K562 (cell line): ENCODE measurements at regions not wholly inside any gene's neighbourhood (a gene's known extent, or its start where the extent isn't known, plus 50 kb on each side); places are given as distances from the start of the nearest gene placed in this dataset.

Experiments
- ATAC-seq: fragments of 200-7000 bp; cut with Tn5 transposase; 3 replicates; pipeline ENCODE4 v1.9.1; 2020; ENCODE audit warnings: moderate library complexity
- BruUV-seq: library from RNA; stranded (reverse); fragments of 400-500 nt; replicated peaks from 2 replicates; lab custom pipeline; 2021; lab: Mats Ljungman, UMichigan
- CTCF ChIA-PET: fragments of 300-600 bp; formaldehyde crosslinking; extraction: SDS; loops from one replicate; lab custom pipeline; 2021; ENCODE audit warnings: low intra/inter-chr PET ratio; lab: Yijun Ruan, JAX
- POLR2A ChIA-PET: fragments of 300-600, 350-650 bp; sonication (Branson Sonifier 250); formaldehyde crosslinking; extraction: SDS; loops from one replicate; lab custom pipeline; 2021; ENCODE audit warnings: antibody characterized with exemption, inconsistent platforms; lab: Yijun Ruan, JAX
- DNase-seq, 4 experiments: peaks; one replicate each; pipeline versions ENCODE4 v3.0.0 to v3.0.0-alpha.2; 2011 to 2018; ENCODE audit warnings: low spot score in 3 of 4, mixed read lengths in 3 of 4; ENCODE audit errors: extremely low read depth in 1 of 4
- FAIRE-seq: peaks from 2 replicates; lab custom pipeline; 2011; peaks lifted over from hg19 to GRCh38; lab: Jason Lieb, UNC
- H2AFZ ChIP-seq: 2 replicates; pipeline ENCODE4 v1.6.0; 2011; ENCODE audit warnings: low read depth, low read length, control low read depth, inconsistent platforms
- H3K27ac ChIP-seq: fragments of 200-600 bp; 3 replicates; pipeline ENCODE4 v1.8.0; 2011; ENCODE audit warnings: low read depth, mild to moderate bottlenecking, control low read depth, inconsistent platforms, low read length, moderate library complexity, mixed read lengths; ENCODE audit errors: extremely low read depth
- H3K27me3 ChIP-seq, 2 experiments: fragments of 300-600 bp in 1 of 2; 2 replicates in 1 of 2; 3 replicates in 1 of 2; pipeline versions ENCODE4 v1.6.0 to v1.8.0; 2011; ENCODE audit warnings: inconsistent platforms in 2 of 2, low read length in 2 of 2, mild to moderate bottlenecking in 1 of 2, mixed read lengths in 1 of 2, moderate library complexity in 1 of 2; ENCODE audit not compliant: control insufficient read depth in 2 of 2, insufficient read depth in 2 of 2
- H3K36me3 ChIP-seq: fragments of 300-600 bp; 3 replicates; pipeline ENCODE4 v1.8.0; 2011; ENCODE audit warnings: mild to moderate bottlenecking, low read length, inconsistent platforms; ENCODE audit not compliant: control insufficient read depth, insufficient read depth
- H3K4me1 ChIP-seq, 2 experiments: fragments of 200-600 bp in 1 of 2; replicated peaks in 1 of 2; 2 replicates in 1 of 2; 3 replicates in 1 of 2; pipeline versions ENCODE4 v1.5.1 to v1.8.0; 2011; ENCODE audit warnings: inconsistent platforms in 2 of 2, low read length in 2 of 2, mild to moderate bottlenecking in 1 of 2, mixed read lengths in 1 of 2, moderate library complexity in 1 of 2; ENCODE audit not compliant: control insufficient read depth in 2 of 2, insufficient read depth in 2 of 2
- H3K4me2 ChIP-seq: 2 replicates; pipeline ENCODE4 v1.6.1; 2011; ENCODE audit warnings: low read length, control low read depth, inconsistent platforms, mixed read lengths; ENCODE audit not compliant: insufficient read depth
- H3K4me3 ChIP-seq: fragments of 200-600 bp; sonication (generic), shearing (Covaris generic); 2 replicates; pipeline ENCODE4 v1.5.1; 2016; ENCODE audit warnings: control low read depth, inconsistent platforms
- H3K79me2 ChIP-seq: fragments of 200-600 bp; 3 replicates; pipeline ENCODE4 v1.8.0; 2011; ENCODE audit warnings: low read length, inconsistent platforms; ENCODE audit not compliant: control insufficient read depth, insufficient read depth
- H3K9ac ChIP-seq, 2 experiments: 2 replicates each; pipeline versions ENCODE4 v1.6.0 to v1.6.1; 2011; ENCODE audit warnings: low read depth in 2 of 2, low read length in 2 of 2, control low read depth in 1 of 2, inconsistent platforms in 1 of 2, mild to moderate bottlenecking in 1 of 2, mixed read lengths in 1 of 2; ENCODE audit not compliant: insufficient read depth in 1 of 2
- H3K9me1 ChIP-seq: one replicate; pipeline ENCODE4 v1.6.0; 2011; ENCODE audit warnings: inconsistent platforms, mild to moderate bottlenecking, low read length, moderate library complexity; ENCODE audit not compliant: control insufficient read depth, insufficient read depth
- H3K9me3 ChIP-seq: replicated peaks from 2 replicates; pipeline ENCODE4 v1.5.1; 2011; ENCODE audit warnings: low read depth, low read length, inconsistent platforms; ENCODE audit not compliant: control insufficient read depth, insufficient read depth
- H4K20me1 ChIP-seq: replicated peaks from 2 replicates; pipeline ENCODE4 v1.6.1; 2011; ENCODE audit warnings: low read length, inconsistent platforms, mixed read lengths; ENCODE audit not compliant: control insufficient read depth, insufficient read depth
- EGR1 ChIP-seq: fragments of 450-650 bp; conservative IDR thresholded peaks from 2 replicates; pipeline ENCODE4 v1.6.1; 2017; ENCODE audit warnings: mild to moderate bottlenecking
- ETV6 ChIP-seq, 3 experiments: fragments of 150-350 bp in 1 of 3; sonication (generic) in 1 of 3; formaldehyde crosslinking in 1 of 3; IDR thresholded peaks; 2 replicates each; pipeline versions ENCODE4 v1.6.1 to v1.8.0; 2014 to 2022; ENCODE audit warnings: borderline replicate concordance in 2 of 3, low read depth in 2 of 3, antibody characterized with exemption in 1 of 3, low read length in 1 of 3, mild to moderate bottlenecking in 1 of 3, missing genetic modification reagents in 1 of 3
- FOXJ3 ChIP-seq: sonication (generic); formaldehyde crosslinking; IDR thresholded peaks from 2 replicates; pipeline ENCODE4 v1.4.0; 2020; ENCODE audit warnings: mild to moderate bottlenecking, missing genetic modification reagents
- FOXK2 ChIP-seq, 2 experiments: fragments of 450-650 bp; IDR thresholded peaks in 1 of 2; conservative IDR thresholded peaks in 1 of 2; 2 replicates each; pipeline ENCODE4 v1.6.1; 2016; ENCODE audit warnings: low read depth in 2 of 2, mild to moderate bottlenecking in 1 of 2
- JUN ChIP-seq, 2 experiments: sonication (generic) in 1 of 2; formaldehyde crosslinking in 1 of 2; IDR thresholded peaks; 2 replicates each; pipeline versions ENCODE4 v1.6.1 to v1.8.0; 2012 to 2022; ENCODE audit warnings: borderline replicate concordance in 2 of 2, mild to moderate bottlenecking in 2 of 2, improper control_type of control experiment in 1 of 2, low read depth in 1 of 2, low read length in 1 of 2, missing genetic modification reagents in 1 of 2
- MAFK ChIP-seq: IDR thresholded peaks from 2 replicates; pipeline ENCODE4 v1.6.1; 2011; ENCODE audit warnings: low read length, improper control_type of control experiment
- POLR2H ChIP-seq: IDR thresholded peaks from 2 replicates; pipeline ENCODE4 v1.6.1; 2016; ENCODE audit warnings: missing genetic modification characterization, low read depth, mild to moderate bottlenecking, control low read depth, missing compliant biosample characterization, moderate library complexity
- RBFOX2 ChIP-seq: fragments of 200-400 bp; formaldehyde crosslinking; IDR thresholded peaks from 2 replicates; pipeline ENCODE4 v1.6.1; 2017; ENCODE audit warnings: low read depth, mild to moderate bottlenecking, low read length, moderate library complexity
- SNRNP70 ChIP-seq: fragments of 200-400 bp; formaldehyde crosslinking; optimal IDR thresholded peaks from 2 replicates; pipeline ENCODE3; 2017; ENCODE audit warnings: low read depth, low read length
- TAL1 ChIP-seq: fragments of 450-650 bp; IDR thresholded peaks from 2 replicates; pipeline ENCODE4 v1.6.1; 2016; ENCODE audit warnings: mild to moderate bottlenecking
- YBX1 ChIP-seq: fragments of 450-650 bp; IDR thresholded peaks from 2 replicates; pipeline ENCODE4 v1.7.1; 2016; ENCODE audit warnings: mild to moderate bottlenecking
- ZNF347 ChIP-seq: fragments of 450-650 bp; formaldehyde crosslinking; IDR thresholded peaks from 2 replicates; pipeline ENCODE4 v1.4.0; 2020; ENCODE audit warnings: low read depth, mild to moderate bottlenecking, moderate library complexity
- ZNF583 ChIP-seq: fragments of 250-450 bp; sonication (Bioruptor Pico); IDR thresholded peaks from 2 replicates; pipeline ENCODE4 v1.4.0; 2020
- ZNF644 ChIP-seq: fragments of 200-800 bp; sonication (Bioruptor generic); IDR thresholded peaks from 2 replicates; pipeline ENCODE4 v1.6.1; 2016; ENCODE audit warnings: low read depth, missing genetic modification characterization, missing compliant biosample characterization
- ZNF75A ChIP-seq: fragments of 450-650 bp; formaldehyde crosslinking; IDR thresholded peaks from 2 replicates; pipeline ENCODE4 v1.4.0; 2020; ENCODE audit warnings: mild to moderate bottlenecking
- ZNF830 ChIP-seq: fragments of 250-450 bp; sonication (Bioruptor Pico); IDR thresholded peaks from 2 replicates; pipeline ENCODE4 v1.5.0; 2021; ENCODE audit warnings: mild to moderate bottlenecking
- WGBS: fragments of 100-300 bp; shearing (Covaris generic); methylation state at CpG from one replicate; pipeline ENCODE4 v1.1.6; 2016; ENCODE audit warnings: low coverage, mixed read lengths; ENCODE audit not compliant: insufficient coverage; ENCODE audit errors: missing lambda C conversion rate; 5-methylcytosine and 5-hydroxymethylcytosine counted together
- in situ Hi-C: fragments of 300-500 bp; cut with MboI; formaldehyde crosslinking; loops from 4 replicates; pipeline ENCODE4 v1.15.0; 2018; ENCODE audit warnings: inconsistent platforms, mixed read lengths
- intact Hi-C: fragments of 100-400 bp; cut with micrococcal nuclease; formaldehyde crosslinking; loops from 2 replicates; pipeline ENCODE4 v1.14.2; 2022
- TF ChIP-seq, protein P1 (sequence below): fragments of 250-450 bp; sonication (Bioruptor Pico); IDR thresholded peaks from 2 replicates; pipeline ENCODE4 v1.5.0; 2020; ENCODE audit warnings: mild to moderate bottlenecking

GRCh38 chr1:83800066-83800465 is 198.9 kb downstream of the TTLL7 start (continued):
- TF ChIP-seq ZNF830 (CRISPR knock-in tag) (no peak), ZNF75A (CRISPR knock-in tag) (no peak), TAL1 (no peak), POLR2H (tag) (no peak), JUN (IDR thresholded peaks at IDR 0.05; ENCODE audit: borderline replicate concordance, low read depth, low read length) (no peak), JUN (CRISPR knock-in tag; IDR thresholded peaks at IDR 0.05; ENCODE audit: borderline replicate concordance) (no peak), YBX1 (no peak), ZNF583 (no peak), FOXJ3 (CRISPR knock-in tag) (no peak), FOXK2 (conservative IDR thresholded peaks at IDR 0.05 in 1 of 2, IDR thresholded peaks at IDR 0.05 in 1 of 2; ENCODE audit: low read depth in 2 of 2) (no peak)
- TF ChIP-seq, protein P1, sequence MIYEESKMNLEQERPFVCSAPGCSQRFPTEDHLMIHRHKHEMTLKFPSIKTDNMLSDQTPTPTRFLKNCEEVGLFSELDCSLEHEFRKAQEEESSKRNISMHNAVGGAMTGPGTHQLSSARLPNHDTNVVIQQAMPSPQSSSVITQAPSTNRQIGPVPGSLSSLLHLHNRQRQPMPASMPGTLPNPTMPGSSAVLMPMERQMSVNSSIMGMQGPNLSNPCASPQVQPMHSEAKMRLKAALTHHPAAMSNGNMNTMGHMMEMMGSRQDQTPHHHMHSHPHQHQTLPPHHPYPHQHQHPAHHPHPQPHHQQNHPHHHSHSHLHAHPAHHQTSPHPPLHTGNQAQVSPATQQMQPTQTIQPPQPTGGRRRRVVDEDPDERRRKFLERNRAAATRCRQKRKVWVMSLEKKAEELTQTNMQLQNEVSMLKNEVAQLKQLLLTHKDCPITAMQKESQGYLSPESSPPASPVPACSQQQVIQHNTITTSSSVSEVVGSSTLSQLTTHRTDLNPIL (CRISPR knock-in tag) = no peak
- TF ChIP-seq, all 486 proteins: peak for 0

- DNase-seq (no peak), ATAC-seq (no peak), FAIRE-seq (no peak)
- intact Hi-C loops (no loop called here), in situ Hi-C loops (no loop called here)
- Histone ChIP-seq H3K9me3 (no peaks in the 10 kb centered on the region), H3K4me1 (no peaks in the 10 kb centered on the region), H3K27me3 (no peaks in the 10 kb centered on the region), H3K27ac (no peak overlapping the region), H3K36me3 (no peaks in the 10 kb centered on the region), H3K9ac (no peak overlapping the region), H2AFZ (no peak overlapping the region), H3K4me3 (no peak overlapping the region), H3K4me2 (no peak overlapping the region), H3K9me1 (no peaks in the 10 kb centered on the region), H3K79me2 (no peaks in the 10 kb centered on the region), H4K20me1 (no peaks in the 10 kb centered on the region)
- WGBS = 0% methylated on average over 1 of the region's 1 CpG
- TF ChIP-seq EGR1 (no peak), ETV6 (IDR thresholded peaks at IDR 0.05; ENCODE audit: borderline replicate concordance in 1 of 2, low read depth in 2 of 2, low read length in 1 of 2) (no peak), ETV6 (CRISPR knock-in tag; IDR thresholded peaks at IDR 0.05; ENCODE audit: borderline replicate concordance) (no peak), SNRNP70 (no peak), ZNF644 (tag) (no peak), MAFK (no peak), RBFOX2 (no peak), ZNF347 (CRISPR knock-in tag) (no peak)
- no TSS peak for BruUV-seq
- POLR2A ChIA-PET = no interaction called here
- CTCF ChIA-PET = no interaction called here
Measured at GRCh38 chr1:83799594-83799993, 199.3 kb downstream of the TTLL7 start.
